ENCODE measurements at regions not wholly inside any gene's neighbourhood (a gene's known extent, or its start where the extent isn't known, plus 50 kb on each side); places are given as distances from the start of the nearest gene placed in this dataset.

DNA sequence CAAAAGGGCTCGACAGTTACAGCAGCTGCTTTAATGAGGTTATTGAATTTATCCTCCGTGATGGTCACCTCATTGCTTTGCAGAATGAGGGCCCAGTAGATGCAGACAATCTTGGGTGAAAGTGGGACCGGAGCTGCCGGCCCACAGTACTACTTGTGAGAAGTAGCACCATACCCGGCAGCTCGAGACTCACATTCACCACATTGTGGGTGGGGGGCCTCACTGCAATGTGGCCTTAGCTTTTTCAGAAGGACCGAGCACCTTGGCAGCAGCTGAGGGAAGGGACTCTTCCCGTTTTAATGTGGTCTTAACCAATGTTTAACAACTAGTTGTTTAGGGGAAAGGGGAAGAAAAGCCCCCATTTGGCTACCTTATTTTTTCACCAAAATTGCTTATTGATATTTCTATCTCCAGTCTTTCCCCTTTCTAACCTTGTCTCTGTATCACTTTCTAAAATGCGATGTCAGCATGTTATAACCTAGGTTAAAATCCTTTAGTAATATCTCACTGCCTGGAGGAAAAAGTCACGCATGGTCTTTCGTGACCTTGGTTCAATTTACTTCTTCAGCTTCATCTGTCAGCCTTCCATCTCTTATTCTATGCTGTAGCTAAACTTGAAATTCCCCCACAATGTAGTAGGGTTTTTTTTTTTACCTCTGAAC is 87.4 kb upstream of the PHYHIPL start:
- FAIRE-seq (no peak), ATAC-seq (no peak), DNase-seq (ENCODE audit: low read depth in 1 of 2, low spot score in 1 of 2) (no peak)
- Histone ChIP-seq H3K4me2 (no peak overlapping the region), H3K4me1 (no peaks in the 10 kb centered on the region), H3K4me3 (no peak overlapping the region), H3K9me3 (no peaks in the 10 kb centered on the region), H3K27ac (no peak overlapping the region)
- peak; percentile 71 for TF ChIP-seq MAFK (IDR thresholded peaks at IDR 0.05; ENCODE audit: partially characterized antibody)
- no peak for TF ChIP-seq KDM5A (IDR thresholded peaks at IDR 0.05)
- no peak for TF ChIP-seq HDAC2 (IDR thresholded peaks at IDR 0.05)
- ChIA-PET CTCF (interaction anchor here (0.6 to 1.5 kb wide), 6 partner anchors 9 to 247 kb away, joined by 3 to 4 read pairs (median 3); no protein-coding TSS in a partner anchor), POLR2A (no interaction called here)
- WGBS (ENCODE audit: missing lambda C conversion rate) = 71% methylated on average over 11 of the region's 11 CpGs

GRCh38 chr10:59090817-59091622 is 85.4 kb upstream of the PHYHIPL start:
- ChIA-PET CTCF (no interaction called here), POLR2A (no interaction called here)
- Histone ChIP-seq H3K9me3 (no peaks in the 10 kb centered on the region), H3K4me2 (no peak overlapping the region), H3K27ac (no peak overlapping the region), H3K4me3 (no peak overlapping the region), H3K4me1 (no peaks in the 10 kb centered on the region)
- no peak for ATAC-seq
- no peak for DNase-seq (ENCODE audit: low read depth in 1 of 2, low spot score in 1 of 2)
- TF ChIP-seq RCOR1 (IDR thresholded peaks at IDR 0.05; ENCODE audit: low read depth, low read length) = no peak
- FAIRE-seq = no peak
- 34% methylated on average over 3 of the region's 3 CpGs for WGBS (ENCODE audit: missing lambda C conversion rate)

DNA sequence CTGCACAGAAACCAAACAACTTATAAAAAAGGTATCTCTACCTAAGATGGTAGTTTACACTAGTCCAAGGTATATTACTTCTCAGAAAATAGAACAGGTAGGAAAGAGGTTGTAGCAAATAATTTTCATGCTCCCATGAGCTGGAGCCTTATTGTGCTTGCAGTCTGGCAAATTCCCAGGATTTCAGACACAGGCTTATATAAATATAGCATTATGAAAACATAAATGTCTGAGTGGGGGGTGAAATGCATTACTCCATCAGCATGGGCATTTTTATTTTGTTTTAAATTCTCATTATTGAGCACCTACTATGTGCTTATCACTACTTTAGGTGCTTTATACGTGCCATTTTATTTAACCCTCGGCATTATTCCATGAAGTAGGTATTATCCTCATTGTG is 83.0 kb upstream of the PHYHIPL start:
- Histone ChIP-seq H3K9me3 (no peaks in the 10 kb centered on the region), H3K4me1 (no peaks in the 10 kb centered on the region), H3K4me2 (no peak overlapping the region), H3K27ac (no peak overlapping the region), H3K4me3 (no peak overlapping the region)
- ChIA-PET POLR2A (no interaction called here), CTCF (no interaction called here)
- 78% methylated on average over 2 of the region's 2 CpGs for WGBS (ENCODE audit: missing lambda C conversion rate)
- DNase-seq (ENCODE audit: low read depth in 1 of 2, low spot score in 1 of 2) (no peak), ATAC-seq (no peak), FAIRE-seq (no peak)
- no peak for TF ChIP-seq FOSL2 (IDR thresholded peaks at IDR 0.05)
- no peak for TF ChIP-seq FOSL2 (CRISPR knock-in tag; IDR thresholded peaks at IDR 0.05)
- TF ChIP-seq ZNF302 (CRISPR knock-in tag; IDR thresholded peaks at IDR 0.05) = no peak
- no peak for TF ChIP-seq MYC (IDR thresholded peaks at IDR 0.05; ENCODE audit: borderline replicate concordance, low read length)
- TF ChIP-seq, protein P1, sequence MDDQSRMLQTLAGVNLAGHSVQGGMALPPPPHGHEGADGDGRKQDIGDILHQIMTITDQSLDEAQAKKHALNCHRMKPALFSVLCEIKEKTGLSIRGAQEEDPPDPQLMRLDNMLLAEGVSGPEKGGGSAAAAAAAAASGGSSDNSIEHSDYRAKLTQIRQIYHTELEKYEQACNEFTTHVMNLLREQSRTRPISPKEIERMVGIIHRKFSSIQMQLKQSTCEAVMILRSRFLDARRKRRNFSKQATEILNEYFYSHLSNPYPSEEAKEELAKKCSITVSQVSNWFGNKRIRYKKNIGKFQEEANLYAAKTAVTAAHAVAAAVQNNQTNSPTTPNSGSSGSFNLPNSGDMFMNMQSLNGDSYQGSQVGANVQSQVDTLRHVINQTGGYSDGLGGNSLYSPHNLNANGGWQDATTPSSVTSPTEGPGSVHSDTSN (IDR thresholded peaks at IDR 0.05) = no peak
- no peak for TF ChIP-seq SMC3 (IDR thresholded peaks at IDR 0.05)
- TF ChIP-seq RCOR1 (IDR thresholded peaks at IDR 0.05; ENCODE audit: low read depth, low read length) = no peak
- no peak for TF ChIP-seq ELK1 (IDR thresholded peaks at IDR 0.05; ENCODE audit: low read depth, low read length)
- TF ChIP-seq, protein P2, sequence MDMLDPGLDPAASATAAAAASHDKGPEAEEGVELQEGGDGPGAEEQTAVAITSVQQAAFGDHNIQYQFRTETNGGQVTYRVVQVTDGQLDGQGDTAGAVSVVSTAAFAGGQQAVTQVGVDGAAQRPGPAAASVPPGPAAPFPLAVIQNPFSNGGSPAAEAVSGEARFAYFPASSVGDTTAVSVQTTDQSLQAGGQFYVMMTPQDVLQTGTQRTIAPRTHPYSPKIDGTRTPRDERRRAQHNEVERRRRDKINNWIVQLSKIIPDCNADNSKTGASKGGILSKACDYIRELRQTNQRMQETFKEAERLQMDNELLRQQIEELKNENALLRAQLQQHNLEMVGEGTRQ (IDR thresholded peaks at IDR 0.05) = no peak

DNA sequence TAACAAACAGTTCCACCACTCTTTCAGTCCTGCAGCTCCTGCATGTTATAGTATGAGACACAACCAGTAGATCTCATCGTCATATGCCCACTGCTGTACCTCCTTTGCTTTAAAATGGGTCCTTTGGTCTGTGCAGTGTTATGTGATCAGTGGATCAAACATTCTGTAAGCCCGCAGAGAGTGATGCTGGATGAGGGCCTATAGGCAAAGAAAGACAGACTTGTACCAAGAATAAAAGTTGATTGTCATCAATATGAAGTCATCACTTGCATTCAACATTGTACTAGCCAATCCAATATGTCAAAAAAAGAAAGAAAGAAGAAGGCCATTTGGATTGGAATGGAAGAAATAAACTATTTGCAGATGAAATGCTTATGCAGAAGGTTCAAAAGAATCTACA is 79.8 kb upstream of the PHYHIPL start:
- Histone ChIP-seq H3K27ac (no peak overlapping the region), H3K4me1 (0 out of 3 replicates have a peak, but pooled peaks cover 3% of the 10 kb centered on the region), H3K4me3 (no peak overlapping the region), H3K9me3 (no peaks in the 10 kb centered on the region), H3K4me2 (no peak overlapping the region)
- FAIRE-seq = no peak
- ATAC-seq = no peak
- CTCF ChIA-PET = interaction anchor here (0.7 kb wide), 1 partner anchor 9 kb away, joined by 3 read pairs; no protein-coding TSS in a partner anchor
- TF ChIP-seq CBX8 (IDR thresholded peaks at IDR 0.05) (no peak), EHF (CRISPR knock-in tag; IDR thresholded peaks at IDR 0.05) (no peak), ZFP36 (IDR thresholded peaks at IDR 0.05; ENCODE audit: borderline replicate concordance, partially characterized antibody) (no peak), MYC (IDR thresholded peaks at IDR 0.05; ENCODE audit: borderline replicate concordance, low read length) (no peak)
- POLR2A ChIA-PET = no interaction called here
- DNase-seq (ENCODE audit: low read depth in 1 of 2, low spot score in 1 of 2) = no peak
- WGBS (ENCODE audit: missing lambda C conversion rate) = 68% methylated on average over 2 of the region's 2 CpGs
